ENCODE measurements at regions not wholly inside any gene's neighbourhood (a gene's known extent, or its start where the extent isn't known, plus 50 kb on each side); places are given as distances from the start of the nearest gene placed in this dataset.

DNA sequence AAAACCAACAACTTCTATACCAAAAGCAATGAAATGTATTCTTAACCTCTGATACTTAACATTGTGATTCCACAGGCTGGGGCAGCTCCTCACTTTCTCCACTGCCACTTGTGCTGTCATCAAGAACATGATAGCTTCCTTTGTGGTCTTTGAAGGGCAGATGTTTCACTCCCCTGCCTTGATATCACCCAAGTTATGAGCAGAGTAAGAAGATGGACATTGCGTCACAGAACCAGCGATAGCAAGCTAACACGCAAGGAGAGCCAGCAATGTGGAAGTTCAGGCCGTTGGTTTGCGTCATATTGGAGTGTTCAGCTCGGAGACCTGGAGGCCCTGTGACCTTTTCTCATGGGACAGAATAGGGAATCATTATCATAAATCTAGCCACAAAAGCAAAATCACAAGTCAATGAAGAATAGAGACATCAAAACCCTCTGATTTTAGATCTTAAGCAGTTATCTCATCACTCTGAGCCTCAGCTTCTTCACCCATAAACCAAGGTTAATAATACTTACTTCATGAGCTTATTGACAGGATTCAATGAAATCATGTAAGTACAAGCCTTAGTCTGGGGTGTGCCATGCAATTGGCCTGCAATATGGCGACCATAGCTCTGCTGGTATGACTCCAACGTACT, 183.8 kb upstream of the THBS1 start:
- Histone ChIP-seq H3K4me1 (ENCODE audit: control insufficient read depth, insufficient read depth, low read length) (no peaks in the 10 kb centered on the region), H3K36me3 (ENCODE audit: control insufficient read depth, insufficient read depth, low read length) (no peaks in the 10 kb centered on the region), H3K4me3 (ENCODE audit: low read depth in 2 of 2, low read length in 2 of 2) (no peak overlapping the region), H3K27me3 (ENCODE audit: control insufficient read depth, insufficient read depth, low read length) (no peaks in the 10 kb centered on the region), H3K9me3 (ENCODE audit: control insufficient read depth, insufficient read depth, low read depth, low read length) (no peaks in the 10 kb centered on the region), H3K27ac (ENCODE audit: low read length) (no peak overlapping the region)
- TF ChIP-seq POLR2AphosphoS5 (IDR thresholded peaks at IDR 0.05; ENCODE audit: low read depth, low read length) (no peak), SIN3A (IDR thresholded peaks at IDR 0.05; ENCODE audit: borderline replicate concordance, insufficient read depth, low read depth, low read length) (no peak), TCF7L2 (IDR thresholded peaks at IDR 0.05; ENCODE audit: low read depth, low read length) (no peak)
- TF ChIP-seq, protein P1, sequence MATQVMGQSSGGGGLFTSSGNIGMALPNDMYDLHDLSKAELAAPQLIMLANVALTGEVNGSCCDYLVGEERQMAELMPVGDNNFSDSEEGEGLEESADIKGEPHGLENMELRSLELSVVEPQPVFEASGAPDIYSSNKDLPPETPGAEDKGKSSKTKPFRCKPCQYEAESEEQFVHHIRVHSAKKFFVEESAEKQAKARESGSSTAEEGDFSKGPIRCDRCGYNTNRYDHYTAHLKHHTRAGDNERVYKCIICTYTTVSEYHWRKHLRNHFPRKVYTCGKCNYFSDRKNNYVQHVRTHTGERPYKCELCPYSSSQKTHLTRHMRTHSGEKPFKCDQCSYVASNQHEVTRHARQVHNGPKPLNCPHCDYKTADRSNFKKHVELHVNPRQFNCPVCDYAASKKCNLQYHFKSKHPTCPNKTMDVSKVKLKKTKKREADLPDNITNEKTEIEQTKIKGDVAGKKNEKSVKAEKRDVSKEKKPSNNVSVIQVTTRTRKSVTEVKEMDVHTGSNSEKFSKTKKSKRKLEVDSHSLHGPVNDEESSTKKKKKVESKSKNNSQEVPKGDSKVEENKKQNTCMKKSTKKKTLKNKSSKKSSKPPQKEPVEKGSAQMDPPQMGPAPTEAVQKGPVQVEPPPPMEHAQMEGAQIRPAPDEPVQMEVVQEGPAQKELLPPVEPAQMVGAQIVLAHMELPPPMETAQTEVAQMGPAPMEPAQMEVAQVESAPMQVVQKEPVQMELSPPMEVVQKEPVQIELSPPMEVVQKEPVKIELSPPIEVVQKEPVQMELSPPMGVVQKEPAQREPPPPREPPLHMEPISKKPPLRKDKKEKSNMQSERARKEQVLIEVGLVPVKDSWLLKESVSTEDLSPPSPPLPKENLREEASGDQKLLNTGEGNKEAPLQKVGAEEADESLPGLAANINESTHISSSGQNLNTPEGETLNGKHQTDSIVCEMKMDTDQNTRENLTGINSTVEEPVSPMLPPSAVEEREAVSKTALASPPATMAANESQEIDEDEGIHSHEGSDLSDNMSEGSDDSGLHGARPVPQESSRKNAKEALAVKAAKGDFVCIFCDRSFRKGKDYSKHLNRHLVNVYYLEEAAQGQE (IDR thresholded peaks at IDR 0.05; ENCODE audit: insufficient read depth in 1 of 2, low read depth in 2 of 2, low read length in 1 of 2): no peak
- TF ChIP-seq, protein P2, sequence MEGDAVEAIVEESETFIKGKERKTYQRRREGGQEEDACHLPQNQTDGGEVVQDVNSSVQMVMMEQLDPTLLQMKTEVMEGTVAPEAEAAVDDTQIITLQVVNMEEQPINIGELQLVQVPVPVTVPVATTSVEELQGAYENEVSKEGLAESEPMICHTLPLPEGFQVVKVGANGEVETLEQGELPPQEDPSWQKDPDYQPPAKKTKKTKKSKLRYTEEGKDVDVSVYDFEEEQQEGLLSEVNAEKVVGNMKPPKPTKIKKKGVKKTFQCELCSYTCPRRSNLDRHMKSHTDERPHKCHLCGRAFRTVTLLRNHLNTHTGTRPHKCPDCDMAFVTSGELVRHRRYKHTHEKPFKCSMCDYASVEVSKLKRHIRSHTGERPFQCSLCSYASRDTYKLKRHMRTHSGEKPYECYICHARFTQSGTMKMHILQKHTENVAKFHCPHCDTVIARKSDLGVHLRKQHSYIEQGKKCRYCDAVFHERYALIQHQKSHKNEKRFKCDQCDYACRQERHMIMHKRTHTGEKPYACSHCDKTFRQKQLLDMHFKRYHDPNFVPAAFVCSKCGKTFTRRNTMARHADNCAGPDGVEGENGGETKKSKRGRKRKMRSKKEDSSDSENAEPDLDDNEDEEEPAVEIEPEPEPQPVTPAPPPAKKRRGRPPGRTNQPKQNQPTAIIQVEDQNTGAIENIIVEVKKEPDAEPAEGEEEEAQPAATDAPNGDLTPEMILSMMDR (IDR thresholded peaks at IDR 0.05): no peak
- ATAC-seq: no peak
- CTCF ChIA-PET: no interaction called here
- intact Hi-C loops (cut with micrococcal nuclease; ENCODE audit: unreplicated experiment) (no loop called here), in situ Hi-C loops (cut with HindIII; ENCODE audit: low pct_unique_long_range_greater_than_20kb, low sequenced_read_pairs) (no loop called here)
- no TSS peak for BruUV-seq (replicated peaks)
- POLR2A ChIA-PET: no interaction called here
- DNase-seq (ENCODE audit: low read depth, low spot score): no peak

DNA sequence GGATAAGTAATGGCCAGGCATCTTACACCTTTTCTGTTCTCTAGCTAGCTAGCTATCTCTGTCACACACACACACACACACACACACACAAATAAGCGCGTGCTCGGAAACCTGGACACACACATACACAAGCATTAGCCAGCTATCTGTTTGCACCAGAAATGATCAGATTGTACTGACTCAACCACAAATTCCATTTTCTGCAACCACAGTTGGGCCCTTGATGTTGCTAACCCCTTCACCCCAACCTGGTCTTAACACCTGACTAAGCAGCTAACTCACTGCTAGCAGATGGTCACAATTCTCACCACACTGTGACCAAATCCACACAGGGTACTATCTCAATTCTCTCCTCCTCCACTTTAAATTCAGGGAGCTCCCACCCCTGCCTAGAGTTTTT, 183.0 kb upstream of the THBS1 start:
- no peak for ATAC-seq

More for the DNA sequence above, 183.0 kb upstream of the THBS1 start:
- Histone ChIP-seq H3K27ac (ENCODE audit: low read length) (no peak overlapping the region), H3K9me3 (ENCODE audit: control insufficient read depth, insufficient read depth, low read depth, low read length) (no peaks in the 10 kb centered on the region), H3K36me3 (ENCODE audit: control insufficient read depth, insufficient read depth, low read length) (no peaks in the 10 kb centered on the region), H3K4me1 (ENCODE audit: control insufficient read depth, insufficient read depth, low read length) (no peaks in the 10 kb centered on the region), H3K27me3 (ENCODE audit: control insufficient read depth, insufficient read depth, low read length) (no peaks in the 10 kb centered on the region), H3K4me3 (ENCODE audit: low read depth in 2 of 2, low read length in 2 of 2) (no peak overlapping the region)
- no TSS peak for BruUV-seq (replicated peaks)
- intact Hi-C loops (cut with micrococcal nuclease; ENCODE audit: unreplicated experiment) (no loop called here), in situ Hi-C loops (cut with HindIII; ENCODE audit: low pct_unique_long_range_greater_than_20kb, low sequenced_read_pairs) (no loop called here)
- ChIA-PET POLR2A (no interaction called here), CTCF (no interaction called here)
- TF ChIP-seq TCF7L2 (IDR thresholded peaks at IDR 0.05; ENCODE audit: low read depth, low read length): no peak
- TF ChIP-seq POLR2AphosphoS5 (IDR thresholded peaks at IDR 0.05; ENCODE audit: low read depth, low read length): no peak
- TF ChIP-seq, protein P1 (IDR thresholded peaks at IDR 0.05; ENCODE audit: insufficient read depth in 1 of 2, low read depth in 2 of 2, low read length in 1 of 2): no peak
- no peak for TF ChIP-seq SIN3A (IDR thresholded peaks at IDR 0.05; ENCODE audit: borderline replicate concordance, insufficient read depth, low read depth, low read length)
- TF ChIP-seq, protein P2 (IDR thresholded peaks at IDR 0.05): no peak
- DNase-seq (ENCODE audit: low read depth, low spot score): no peak

All from Panc1 (cell line).